ENCODE measurements at regions not wholly inside any gene's neighbourhood (a gene's known extent, or its start where the extent isn't known, plus 50 kb on each side); places are given as distances from the start of the nearest gene placed in this dataset.

DNA sequence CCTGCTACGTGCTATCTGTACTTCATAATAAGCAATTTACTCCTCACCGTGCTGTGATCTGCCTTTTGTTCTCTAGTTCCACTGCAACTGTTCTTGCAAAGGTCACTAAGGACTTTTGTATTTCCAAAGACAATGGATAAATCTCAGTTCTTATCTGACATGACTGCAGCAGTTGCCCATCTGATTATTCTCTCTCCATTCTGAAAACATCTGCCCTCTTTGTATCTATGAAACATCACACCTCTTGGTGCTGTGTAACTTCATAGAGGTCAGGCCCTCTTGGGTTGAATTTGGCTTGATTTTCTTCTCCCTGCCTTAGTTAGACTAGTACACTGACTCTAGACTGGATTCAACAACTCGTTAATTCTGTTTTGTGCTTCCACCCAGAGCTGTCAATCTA is 319.6 kb downstream of the BTG1 start:
- no peaks in the 10 kb centered on the region for H3K36me3 Mint-ChIP-seq (ENCODE audit: insufficient read depth, unreplicated experiment)
- no peak overlapping the region for H3K27ac Mint-ChIP-seq (ENCODE audit: low read depth, unreplicated experiment)
- no TSS peak for BruUV-seq (replicated peaks)
- TF ChIP-seq, protein P1, sequence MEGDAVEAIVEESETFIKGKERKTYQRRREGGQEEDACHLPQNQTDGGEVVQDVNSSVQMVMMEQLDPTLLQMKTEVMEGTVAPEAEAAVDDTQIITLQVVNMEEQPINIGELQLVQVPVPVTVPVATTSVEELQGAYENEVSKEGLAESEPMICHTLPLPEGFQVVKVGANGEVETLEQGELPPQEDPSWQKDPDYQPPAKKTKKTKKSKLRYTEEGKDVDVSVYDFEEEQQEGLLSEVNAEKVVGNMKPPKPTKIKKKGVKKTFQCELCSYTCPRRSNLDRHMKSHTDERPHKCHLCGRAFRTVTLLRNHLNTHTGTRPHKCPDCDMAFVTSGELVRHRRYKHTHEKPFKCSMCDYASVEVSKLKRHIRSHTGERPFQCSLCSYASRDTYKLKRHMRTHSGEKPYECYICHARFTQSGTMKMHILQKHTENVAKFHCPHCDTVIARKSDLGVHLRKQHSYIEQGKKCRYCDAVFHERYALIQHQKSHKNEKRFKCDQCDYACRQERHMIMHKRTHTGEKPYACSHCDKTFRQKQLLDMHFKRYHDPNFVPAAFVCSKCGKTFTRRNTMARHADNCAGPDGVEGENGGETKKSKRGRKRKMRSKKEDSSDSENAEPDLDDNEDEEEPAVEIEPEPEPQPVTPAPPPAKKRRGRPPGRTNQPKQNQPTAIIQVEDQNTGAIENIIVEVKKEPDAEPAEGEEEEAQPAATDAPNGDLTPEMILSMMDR (IDR thresholded peaks at IDR 0.05; ENCODE audit: unreplicated experiment): no peak
- DNase-seq (ENCODE audit: unreplicated experiment): no peak
- H3K9me3 Mint-ChIP-seq (ENCODE audit: unreplicated experiment): no peaks in the 10 kb centered on the region
- H3K27me3 Mint-ChIP-seq (ENCODE audit: insufficient read depth, unreplicated experiment): no peaks in the 10 kb centered on the region
- H3K4me1 Mint-ChIP-seq (ENCODE audit: insufficient read depth, unreplicated experiment): no peaks in the 10 kb centered on the region
- intact Hi-C loops (cut with micrococcal nuclease): no loop called here
- POLR2A ChIA-PET: interaction anchor here (0.7 kb wide), 1 partner anchor 213 kb away, joined by 3 read pairs; no protein-coding TSS in a partner anchor
- no peak overlapping the region for H3K4me3 Mint-ChIP-seq (ENCODE audit: unreplicated experiment)
- CTCF ChIA-PET: interaction anchor here (0.6 to 0.7 kb wide), 2 partner anchors 211 to 1258 kb away, joined by 3 to 4 read pairs; no protein-coding TSS in a partner anchor

DNA sequence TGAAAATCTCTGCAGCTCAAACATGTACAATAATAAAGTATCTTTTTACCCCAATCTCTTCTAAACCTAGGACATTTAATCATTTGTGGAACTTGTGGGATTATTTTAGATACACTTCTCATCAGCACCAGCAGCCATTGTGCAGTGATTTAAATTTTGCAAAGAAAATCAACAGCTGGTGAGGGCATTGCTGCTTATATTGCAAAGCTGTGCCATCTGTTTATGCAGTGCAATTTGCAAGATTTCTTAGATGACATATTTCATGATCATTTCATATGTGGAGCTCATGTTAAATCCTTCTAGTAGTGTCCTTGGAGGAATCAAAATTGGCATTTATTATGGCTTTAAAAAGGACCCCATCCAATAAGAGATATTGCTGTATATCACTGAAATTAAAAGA is 320.7 kb downstream of the BTG1 start:
- Mint-ChIP-seq H3K27me3 (ENCODE audit: insufficient read depth, unreplicated experiment) (no peaks in the 10 kb centered on the region), H3K36me3 (ENCODE audit: insufficient read depth, unreplicated experiment) (no peaks in the 10 kb centered on the region), H3K27ac (ENCODE audit: low read depth, unreplicated experiment) (no peak overlapping the region), H3K4me3 (ENCODE audit: unreplicated experiment) (no peak overlapping the region), H3K4me1 (ENCODE audit: insufficient read depth, unreplicated experiment) (no peaks in the 10 kb centered on the region), H3K9me3 (ENCODE audit: unreplicated experiment) (no peaks in the 10 kb centered on the region)
- TF ChIP-seq, protein P1 (IDR thresholded peaks at IDR 0.05; ENCODE audit: unreplicated experiment): no peak
- BruUV-seq (replicated peaks): no TSS peak
- ChIA-PET POLR2A (interaction anchor here (1.0 kb wide), 1 partner anchor 442 kb away, joined by 3 read pairs; no protein-coding TSS in a partner anchor), CTCF (interaction anchor here (1.0 kb wide), 2 partner anchors 14 to 250 kb away, joined by 3 to 4 read pairs; no protein-coding TSS in a partner anchor)
- intact Hi-C loops (cut with micrococcal nuclease): no loop called here
- no peak for DNase-seq (ENCODE audit: unreplicated experiment)

DNA sequence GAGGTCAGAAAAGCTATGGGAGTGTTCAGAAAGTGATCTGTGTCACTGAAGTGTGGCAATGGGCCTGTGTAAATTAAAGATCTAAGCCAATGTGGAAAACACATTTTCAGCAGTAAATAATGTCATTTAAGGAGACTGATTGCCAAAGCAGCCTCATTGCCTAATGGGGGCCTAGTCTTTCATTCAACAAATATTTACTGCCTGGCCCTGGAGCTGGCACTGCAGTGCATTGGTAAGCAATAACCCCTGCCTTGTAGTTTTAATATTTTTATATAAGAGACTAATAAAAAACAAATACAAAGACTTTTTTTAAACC is 326.6 kb downstream of the BTG1 start:
- peak; percentile 30 for DNase-seq (ENCODE audit: unreplicated experiment)
- Mint-ChIP-seq H3K4me3 (ENCODE audit: unreplicated experiment) (no peak overlapping the region), H3K27me3 (ENCODE audit: insufficient read depth, unreplicated experiment) (no peaks in the 10 kb centered on the region), H3K36me3 (ENCODE audit: insufficient read depth, unreplicated experiment) (no peaks in the 10 kb centered on the region), H3K9me3 (ENCODE audit: unreplicated experiment) (no peaks in the 10 kb centered on the region), H3K4me1 (ENCODE audit: insufficient read depth, unreplicated experiment) (peaks cover 27% of the 10 kb centered on the region), H3K27ac (ENCODE audit: low read depth, unreplicated experiment) (peak overlapping the region; percentile 42)
- no TSS peak for BruUV-seq (replicated peaks)
- POLR2A ChIA-PET: interaction anchor here (0.5 to 13.1 kb wide), 53 partner anchors 9 to 790 kb away, joined by 3 to 222 read pairs (median 4); partner anchors contain the start of gene BTG1
- CTCF ChIA-PET: interaction anchor here (0.5 to 1.5 kb wide), 12 partner anchors 14 to 791 kb away, joined by 3 to 7 read pairs (median 3); no protein-coding TSS in a partner anchor
- TF ChIP-seq, protein P1 (IDR thresholded peaks at IDR 0.05; ENCODE audit: unreplicated experiment): no peak
- intact Hi-C loops (cut with micrococcal nuclease): loop anchor here (5.0 kb wide), 1 partner anchor 833 kb away; no protein-coding TSS in a partner anchor

DNA sequence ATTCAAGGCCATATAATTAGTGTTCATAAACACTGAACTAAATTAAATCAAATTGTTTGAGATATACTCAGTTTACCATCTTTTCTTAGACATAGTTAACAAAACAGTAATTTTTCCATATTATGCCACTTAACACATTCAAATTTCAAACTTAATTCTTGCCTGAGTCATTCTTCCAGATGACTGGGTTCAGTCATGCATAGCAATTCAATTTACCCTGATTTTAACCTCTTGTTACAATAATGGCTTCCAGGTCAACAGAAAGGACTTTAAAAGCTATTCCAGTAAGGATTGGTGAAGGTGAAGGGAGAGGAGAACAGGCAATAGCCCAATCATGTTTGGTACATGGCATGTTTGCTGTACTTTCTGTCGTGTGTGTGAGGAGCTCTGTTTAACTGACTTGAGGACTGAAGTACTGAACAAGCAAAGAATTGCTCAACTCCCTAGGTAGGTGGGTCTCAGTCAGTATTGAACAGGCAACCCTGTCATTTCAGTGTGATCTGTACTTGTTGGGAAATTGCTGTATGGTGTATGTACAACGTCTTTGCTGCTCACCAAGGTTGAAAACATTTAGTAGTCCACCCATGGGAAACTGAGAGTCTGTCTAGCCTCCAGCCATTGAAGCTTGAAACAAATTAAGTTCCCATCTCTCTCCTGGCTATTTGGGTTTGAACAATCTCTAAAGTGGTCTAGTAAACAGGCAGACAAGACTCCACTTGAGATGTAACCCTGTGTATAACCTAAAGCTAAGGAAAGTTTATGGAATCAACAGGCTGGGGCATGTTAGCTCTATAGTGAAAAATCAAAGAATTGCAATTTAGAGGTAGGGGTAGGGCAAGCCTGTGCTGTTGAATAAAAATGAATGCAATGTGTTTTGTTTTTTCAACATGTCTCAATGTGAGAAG is 327.2 kb downstream of the BTG1 start:
- intact Hi-C loops (cut with micrococcal nuclease): loop anchor here (5.0 kb wide), 1 partner anchor 834 kb away; no protein-coding TSS in a partner anchor
- DNase-seq (ENCODE audit: unreplicated experiment): peak; percentile 18
- TF ChIP-seq, protein P1 (IDR thresholded peaks at IDR 0.05; ENCODE audit: unreplicated experiment): no peak
- Mint-ChIP-seq H3K4me3 (ENCODE audit: unreplicated experiment) (peak overlapping the region; percentile 8), H3K9me3 (ENCODE audit: unreplicated experiment) (no peaks in the 10 kb centered on the region), H3K27me3 (ENCODE audit: insufficient read depth, unreplicated experiment) (no peaks in the 10 kb centered on the region), H3K36me3 (ENCODE audit: insufficient read depth, unreplicated experiment) (no peaks in the 10 kb centered on the region), H3K27ac (ENCODE audit: low read depth, unreplicated experiment) (peak overlapping the region; percentile 42), H3K4me1 (ENCODE audit: insufficient read depth, unreplicated experiment) (peaks cover 31% of the 10 kb centered on the region)
- ChIA-PET CTCF (interaction anchor here (0.5 to 1.5 kb wide), 13 partner anchors 39 to 791 kb away, joined by 3 to 7 read pairs (median 3); no protein-coding TSS in a partner anchor), POLR2A (interaction anchor here (0.6 to 13.1 kb wide), 64 partner anchors 8 to 831 kb away, joined by 3 to 222 read pairs (median 4); partner anchors contain the start of gene BTG1)
- no TSS peak for BruUV-seq (replicated peaks)

All from MCF 10A (cell line).